HCT116 (cell line): ENCODE measurements at regions not wholly inside any gene's neighbourhood (a gene's known extent, or its start where the extent isn't known, plus 50 kb on each side); places are given as distances from the start of the nearest gene placed in this dataset.

Source experiments
- ATAC-seq: fragments of 200-7000 bp; cut with Tn5 transposase; 2 replicates; pipeline ENCODE4 v1.9.1; 2020; ENCODE audit warnings: mild to moderate bottlenecking, moderate library complexity
- BruUV-seq: library from RNA; stranded (reverse); fragments of 400-500 nt; replicated peaks from 2 replicates; lab custom pipeline; 2021; lab: Mats Ljungman, UMichigan
- CTCF ChIA-PET: fragments of 300-600 bp; sonication (Branson Sonifier 250); formaldehyde crosslinking; loops from one replicate; lab custom pipeline; 2021; ENCODE audit warnings: antibody characterized with exemption; lab: Charles Lee
- POLR2A ChIA-PET: fragments of 300-600, 350-600 bp; sonication (Branson Sonifier 250); formaldehyde crosslinking; loops from one replicate; lab custom pipeline; 2021; ENCODE audit warnings: antibody characterized with exemption; lab: Charles Lee
- RAD21 ChIA-PET, 2 experiments: fragments of 300-600 bp; sonication (Branson Sonifier 250); formaldehyde crosslinking; loops; one replicate each; lab custom pipeline; 2023; ENCODE audit warnings: low total read pairs in 2 of 2; ENCODE audit not compliant: uncharacterized antibody in 2 of 2, unreplicated experiment in 2 of 2, low non-redundant PET in 1 of 2; lab: Charles Lee
- DNase-seq: peaks from one replicate; pipeline ENCODE4 v3.0.0-alpha.2; 2010; ENCODE audit warnings: low read depth, low spot score
- H2AFZ ChIP-seq: fragments of 200-600 bp; shearing (Covaris generic), sonication (generic); 2 replicates; pipeline ENCODE4 v1.6.1; 2017; ENCODE audit warnings: low read depth, mixed run types, mixed read lengths, antibody characterized with exemption, low read length; ENCODE audit not compliant: poor library complexity, severe bottlenecking
- H3K27ac ChIP-seq: 2 replicates; pipeline ENCODE4 v1.5.1; 2012; ENCODE audit warnings: low read depth, low read length
- H3K27me3 ChIP-seq: fragments of 200-600 bp; sonication (generic); 2 replicates; pipeline ENCODE4 v1.6.1; 2016; ENCODE audit warnings: mixed run types, low read length, mixed read lengths; ENCODE audit not compliant: insufficient read depth
- H3K36me3 ChIP-seq, 2 experiments: fragments of 200-500 bp in 1 of 2; fragments of 200-600 bp in 1 of 2; sonication (Bioruptor generic) in 1 of 2; sonication (generic) in 1 of 2; 2 replicates each; pipeline versions ENCODE4 v1.5.1 to v1.6.1; 2014 to 2016; ENCODE audit warnings: low read length in 2 of 2, inconsistent platforms in 1 of 2, mixed read lengths in 1 of 2, mixed run types in 1 of 2; ENCODE audit not compliant: insufficient read depth in 2 of 2, control insufficient read depth in 1 of 2
- H3K4me1 ChIP-seq, 2 experiments: fragments of 200-600 bp in 1 of 2; sonication (generic) in 1 of 2; 2 replicates each; pipeline versions ENCODE4 v1.5.1 to v1.6.1; 2012 to 2017; ENCODE audit warnings: low read length in 2 of 2, inconsistent platforms in 1 of 2, mild to moderate bottlenecking in 1 of 2, mixed read lengths in 1 of 2, mixed run types in 1 of 2, moderate library complexity in 1 of 2; ENCODE audit not compliant: insufficient read depth in 2 of 2, control insufficient read depth in 1 of 2
- H3K4me2 ChIP-seq: fragments of 200-600 bp; sonication (generic); 2 replicates; pipeline ENCODE4 v1.6.1; 2017; ENCODE audit warnings: mixed run types, low read length, mixed read lengths
- H3K4me3 ChIP-seq, 2 experiments: fragments of 200-600 bp in 1 of 2; sonication (generic) in 1 of 2; replicated peaks in 1 of 2; 2 replicates each; pipeline ENCODE4 v1.5.1; 2011 to 2016; ENCODE audit warnings: low read length in 2 of 2, control low read depth in 1 of 2, low read depth in 1 of 2, mild to moderate bottlenecking in 1 of 2, mixed read lengths in 1 of 2, mixed run types in 1 of 2
- H3K79me2 ChIP-seq: fragments of 200-600 bp; sonication (generic); 2 replicates; pipeline ENCODE4 v1.6.1; 2017; ENCODE audit warnings: mild to moderate bottlenecking, mixed run types, low read length, moderate library complexity, mixed read lengths; ENCODE audit not compliant: insufficient read depth
- H3K9ac ChIP-seq: fragments of 200-600 bp; sonication (generic); 2 replicates; pipeline ENCODE4 v1.6.1; 2016; ENCODE audit warnings: low read length, mixed read lengths
- H3K9me2 ChIP-seq: fragments of 200-600 bp; sonication (generic), shearing (Covaris generic); 2 replicates; pipeline ENCODE4 v1.6.1; 2017; ENCODE audit warnings: mixed run types, mild to moderate bottlenecking, moderate library complexity; ENCODE audit not compliant: insufficient read depth
- H3K9me3 ChIP-seq, 2 experiments: fragments of 200-500 bp in 1 of 2; fragments of 200-600 bp in 1 of 2; sonication (Bioruptor generic) in 1 of 2; sonication (generic) in 1 of 2; 2 replicates each; pipeline ENCODE4 v1.6.1; 2014 to 2017; ENCODE audit warnings: low read length in 2 of 2, mixed read lengths in 2 of 2, inconsistent platforms in 1 of 2, low read depth in 1 of 2, mild to moderate bottlenecking in 1 of 2, mixed run types in 1 of 2, moderate library complexity in 1 of 2; ENCODE audit not compliant: control insufficient read depth in 1 of 2, insufficient read depth in 1 of 2
- H4K20me1 ChIP-seq: fragments of 200-600 bp; sonication (generic), shearing (Covaris generic); 2 replicates; pipeline ENCODE4 v1.6.1; 2017; ENCODE audit warnings: mixed run types, mild to moderate bottlenecking, moderate library complexity; ENCODE audit not compliant: insufficient read depth
- CBX3 ChIP-seq: IDR thresholded peaks from 2 replicates; pipeline ENCODE4 v1.6.1; 2012; ENCODE audit warnings: low read depth
- CEBPB ChIP-seq: IDR thresholded peaks from 2 replicates; pipeline ENCODE4 v1.6.1; 2012; ENCODE audit warnings: low read depth
- CTCF ChIP-seq, 3 experiments: fragments of 200-600 bp in 1 of 3; sonication (generic) in 1 of 3; IDR thresholded peaks in 2 of 3; conservative IDR thresholded peaks in 1 of 3; 2 replicates each; pipeline ENCODE4 v1.5.1; 2012 to 2017; ENCODE audit warnings: low read depth in 2 of 3, low read length in 2 of 3, antibody characterized with exemption in 1 of 3, borderline replicate concordance in 1 of 3, control low read depth in 1 of 3, mild to moderate bottlenecking in 1 of 3, mixed read lengths in 1 of 3, mixed run types in 1 of 3, moderate library complexity in 1 of 3; ENCODE audit not compliant: insufficient read depth in 1 of 3
- EGR1 ChIP-seq: IDR thresholded peaks from 2 replicates; pipeline ENCODE4 v1.6.1; 2012; ENCODE audit warnings: low read depth
- ELF1 ChIP-seq: IDR thresholded peaks from 2 replicates; pipeline ENCODE4 v1.6.1; 2012; ENCODE audit warnings: low read depth, borderline replicate concordance
- JUND ChIP-seq: IDR thresholded peaks from 2 replicates; pipeline ENCODE4 v1.6.1; 2012
- MAX ChIP-seq: IDR thresholded peaks from 2 replicates; pipeline ENCODE4 v1.6.1; 2012
- POLR2AphosphoS5 ChIP-seq: IDR thresholded peaks from 2 replicates; pipeline ENCODE4 v1.6.1; 2011; ENCODE audit warnings: mild to moderate bottlenecking, low read depth, low read length, moderate library complexity
- RAD21 ChIP-seq: IDR thresholded peaks from 2 replicates; pipeline ENCODE4 v1.6.1; 2012; ENCODE audit warnings: low read depth, mild to moderate bottlenecking
- SIN3A ChIP-seq: IDR thresholded peaks from 2 replicates; pipeline ENCODE4 v1.6.1; 2012; ENCODE audit warnings: low read depth
- SP1 ChIP-seq: IDR thresholded peaks from 2 replicates; pipeline ENCODE4 v1.6.1; 2012; ENCODE audit warnings: low read depth
- SRF ChIP-seq: IDR thresholded peaks from 2 replicates; pipeline ENCODE4 v1.6.1; 2012; ENCODE audit warnings: low read depth
- ZFX ChIP-seq: fragments of 450-650 bp; IDR thresholded peaks from 2 replicates; pipeline ENCODE4 v1.6.1; 2017
- ZNF274 ChIP-seq: fragments of 200-500 bp; sonication (Bioruptor generic); IDR thresholded peaks from 2 replicates; pipeline ENCODE4 v1.6.1; 2014; ENCODE audit warnings: mild to moderate bottlenecking, low read depth, low read length, inconsistent platforms
- intact Hi-C: fragments of 100-400 bp; cut with micrococcal nuclease; formaldehyde crosslinking; loops from 2 replicates; pipeline ENCODE4 v1.10.0; 2022

GRCh38 chr4:74544655-74545361, 99.9 kb downstream of the AREG start (continued):
- TF ChIP-seq ELF1 (no peak), EGR1 (no peak), RAD21 (no peak), POLR2AphosphoS5 (no peak; the same call in 1 of the 2 replicates), CBX3 (no peak), JUND (peak; percentile 41; the same call in 1 of the 2 replicates), CTCF (IDR thresholded peaks at IDR 0.05 in 2 of 3, conservative IDR thresholded peaks at IDR 0.05 in 1 of 3; ENCODE audit: borderline replicate concordance in 1 of 3, insufficient read depth in 1 of 3, low read depth in 2 of 3, low read length in 2 of 3) (no peak), ZNF274 (no peak), SIN3A (no peak), MAX (no peak)

GRCh38 chr4:74545448-74545847, 100.5 kb downstream of the AREG start:
- peak overlapping the region; percentile 92 for H3K27ac ChIP-seq

More at GRCh38 chr4:74545448-74545847, 100.5 kb downstream of the AREG start:
- Histone ChIP-seq H4K20me1 (no peaks in the 10 kb centered on the region), H3K9ac (peak overlapping the region; percentile 65), H3K9me3 (no peaks in the 10 kb centered on the region), H3K9me2 (no peaks in the 10 kb centered on the region), H3K4me1 (peaks cover 63 to 84% of the 10 kb centered on the region in 2 experiments), H2AFZ (peak overlapping the region; percentile 27), H3K4me2 (peak overlapping the region; percentile 53)
- ATAC-seq (no peak; the same call in 1 of the 2 replicates), DNase-seq (no peak)
- BruUV-seq: no TSS peak
- CTCF ChIA-PET: interaction anchor here (0.7 to 1.6 kb wide), 5 partner anchors 13 to 141 kb away, joined by 3 to 11 read pairs (median 4); no protein-coding TSS in a partner anchor
- TF ChIP-seq CEBPB (peak; percentile 89), POLR2AphosphoS5 (peak; percentile 55; the same call in 1 of the 2 replicates), SP1 (no peak), ZFX (no peak), SRF (no peak; the same call in 1 of the 2 replicates), MAX (no peak), CTCF (IDR thresholded peaks at IDR 0.05 in 2 of 3, conservative IDR thresholded peaks at IDR 0.05 in 1 of 3; ENCODE audit: borderline replicate concordance in 1 of 3, insufficient read depth in 1 of 3, low read depth in 2 of 3, low read length in 2 of 3) (no peak)
- TF ChIP-seq, all 23 proteins: peak for 2
- H3K4me3 ChIP-seq: no peak overlapping the region
- peaks cover 6% of the 10 kb centered on the region; the same call in 1 of the 2 replicates for H3K79me2 ChIP-seq
- ChIA-PET POLR2A (interaction anchor here (0.7 to 7.6 kb wide), 17 partner anchors 8 to 225 kb away, joined by 3 to 145 read pairs (median 8); partner anchors contain the start of gene AREG), RAD21 (interaction anchor here (0.5 to 1.6 kb wide), 3 partner anchors 119 to 258 kb away, joined by 3 to 5 read pairs (median 4); no protein-coding TSS in a partner anchor)
- no peaks in the 10 kb centered on the region for H3K36me3 ChIP-seq
- H3K27me3 ChIP-seq: no peaks in the 10 kb centered on the region
- intact Hi-C loops: loop anchor here (2.0 kb wide), 1 partner anchor 79 kb away; no protein-coding TSS in a partner anchor
